Liver (tissue), 8 donors: ENCODE measurements at regions not wholly inside any gene's neighbourhood (a gene's known extent, or its start where the extent isn't known, plus 50 kb on each side); places are given as distances from the start of the nearest gene placed in this dataset.

Source experiments
- DNase-seq: peaks from one replicate; pipeline ENCODE4 v3.0.0-alpha.2; 2017; ENCODE audit warnings: low spot score
- H3K27ac ChIP-seq, 2 donors: one replicate each; pipeline ENCODE4 v1.7.0; 2013; ENCODE audit warnings: inconsistent platforms in 2 of 2, low read length in 2 of 2, control low read depth in 1 of 2, low read depth in 1 of 2, mild to moderate bottlenecking in 1 of 2
- H3K27me3 ChIP-seq, 4 donors: one replicate each; pipeline versions ENCODE4 v1.6.1 to v1.7.0; 2013; ENCODE audit warnings: low read length in 3 of 4, inconsistent platforms in 1 of 4, mild to moderate bottlenecking in 1 of 4, moderate library complexity in 1 of 4; ENCODE audit not compliant: control insufficient read depth in 4 of 4, insufficient read depth in 4 of 4
- H3K36me3 ChIP-seq, 4 donors: one replicate each; pipeline versions ENCODE4 v1.6.1 to v1.7.0; 2013; ENCODE audit warnings: low read length in 3 of 4, mild to moderate bottlenecking in 3 of 4, low read depth in 1 of 4, moderate library complexity in 1 of 4; ENCODE audit not compliant: control insufficient read depth in 4 of 4, insufficient read depth in 3 of 4
- H3K4me1 ChIP-seq, 4 donors: one replicate each; pipeline versions ENCODE4 v1.6.1 to v1.7.0; 2013; ENCODE audit warnings: low read length in 3 of 4, mild to moderate bottlenecking in 3 of 4, moderate library complexity in 1 of 4; ENCODE audit not compliant: control insufficient read depth in 4 of 4, insufficient read depth in 4 of 4
- H3K4me3 ChIP-seq, 3 donors: one replicate each; pipeline versions ENCODE4 v1.6.1 to v1.7.0; 2013; ENCODE audit warnings: low read length in 3 of 3, control low read depth in 1 of 3, low read depth in 1 of 3, mild to moderate bottlenecking in 1 of 3
- H3K9ac ChIP-seq, 2 donors: one replicate each; pipeline ENCODE4 v1.7.0; 2013; ENCODE audit warnings: low read length in 2 of 2, mild to moderate bottlenecking in 2 of 2, moderate library complexity in 2 of 2, control low read depth in 1 of 2, low read depth in 1 of 2
- H3K9me3 ChIP-seq, 4 donors: one replicate each; pipeline versions ENCODE4 v1.6.1 to v1.7.0; 2013; ENCODE audit warnings: low read length in 3 of 4; ENCODE audit not compliant: control insufficient read depth in 4 of 4
- EGR1 ChIP-seq, 2 donors: IDR thresholded peaks; 2 replicates each; pipeline ENCODE4 v1.6.1; 2016 to 2018; ENCODE audit warnings: antibody characterized with exemption in 2 of 2, low read depth in 2 of 2
- FOXA1 ChIP-seq: IDR thresholded peaks from 2 replicates; pipeline ENCODE4 v1.6.1; 2016; ENCODE audit warnings: antibody characterized with exemption
- FOXA2 ChIP-seq: IDR thresholded peaks from 2 replicates; pipeline ENCODE4 v1.6.1; 2016; ENCODE audit warnings: antibody characterized with exemption
- GABPA ChIP-seq, 2 donors: IDR thresholded peaks in 1 of 2; conservative IDR thresholded peaks in 1 of 2; 2 replicates each; pipeline ENCODE4 v1.6.1; 2016; ENCODE audit warnings: antibody characterized with exemption in 2 of 2, mild to moderate bottlenecking in 1 of 2, moderate library complexity in 1 of 2
- HNF4A ChIP-seq, 2 donors: conservative IDR thresholded peaks; 2 replicates each; pipeline ENCODE4 v1.6.1; 2016; ENCODE audit warnings: antibody characterized with exemption in 2 of 2, mild to moderate bottlenecking in 2 of 2
- HNF4G ChIP-seq: IDR thresholded peaks from 2 replicates; pipeline ENCODE4 v1.6.1; 2016; ENCODE audit warnings: antibody characterized with exemption
- JUND ChIP-seq, 2 donors: IDR thresholded peaks; 2 replicates each; pipeline ENCODE4 v1.6.1; 2016; ENCODE audit warnings: antibody characterized with exemption in 2 of 2
- NR2F2 ChIP-seq: IDR thresholded peaks from 2 replicates; pipeline ENCODE4 v1.6.1; 2016; ENCODE audit warnings: antibody characterized with exemption
- RAD21 ChIP-seq, 2 donors: IDR thresholded peaks; 2 replicates each; pipeline ENCODE4 v1.6.1; 2016; ENCODE audit warnings: antibody characterized with exemption in 2 of 2, mild to moderate bottlenecking in 2 of 2
- RXRA ChIP-seq, 2 donors: IDR thresholded peaks; 2 replicates each; pipeline ENCODE4 v1.6.1; 2017 to 2018; ENCODE audit warnings: antibody characterized with exemption in 2 of 2, mild to moderate bottlenecking in 1 of 2
- SP1 ChIP-seq: IDR thresholded peaks from 2 replicates; pipeline ENCODE4 v1.6.1; 2018; ENCODE audit warnings: antibody characterized with exemption, mild to moderate bottlenecking
- TAF1 ChIP-seq: conservative IDR thresholded peaks from 2 replicates; pipeline ENCODE4 v1.6.1; 2016; ENCODE audit warnings: antibody characterized with exemption, mild to moderate bottlenecking
- YY1 ChIP-seq: IDR thresholded peaks from 2 replicates; pipeline ENCODE4 v1.6.1; 2016; ENCODE audit warnings: antibody characterized with exemption, mild to moderate bottlenecking
- WGBS: extraction: QIAGEN DNeasy Blood & Tissue Kit; methylation state at CpG from one replicate; pipeline ENCODE4 v1.1.7; 2013; 5-methylcytosine and 5-hydroxymethylcytosine counted together
- TF ChIP-seq, protein P1 (sequence below): IDR thresholded peaks from 2 replicates; pipeline ENCODE4 v1.6.1; 2016; ENCODE audit warnings: antibody characterized with exemption
- TF ChIP-seq, protein P2 (sequence below): IDR thresholded peaks from 2 replicates; pipeline ENCODE4 v1.6.1; 2016; ENCODE audit warnings: antibody characterized with exemption
- TF ChIP-seq, protein P3 (sequence below): fragments of 150-350 bp; IDR thresholded peaks from 2 replicates; pipeline ENCODE4 v1.5.1; 2017; ENCODE audit warnings: improper control_type of control experiment, low read depth, low read length; ENCODE audit not compliant: missing input control
- TF ChIP-seq, protein P4 (sequence below): IDR thresholded peaks from 2 replicates; pipeline ENCODE4 v1.6.1; 2016; ENCODE audit warnings: antibody characterized with exemption, mild to moderate bottlenecking
- TF ChIP-seq, protein P5 (sequence below): IDR thresholded peaks from 2 replicates; pipeline ENCODE4 v1.6.1; 2016; ENCODE audit warnings: antibody characterized with exemption
- donor health status: healthy.
- donor health status: healthy.
- donor health status: healthy.
- donor health status: healthy.
- donor health status: healthy.

DNA sequence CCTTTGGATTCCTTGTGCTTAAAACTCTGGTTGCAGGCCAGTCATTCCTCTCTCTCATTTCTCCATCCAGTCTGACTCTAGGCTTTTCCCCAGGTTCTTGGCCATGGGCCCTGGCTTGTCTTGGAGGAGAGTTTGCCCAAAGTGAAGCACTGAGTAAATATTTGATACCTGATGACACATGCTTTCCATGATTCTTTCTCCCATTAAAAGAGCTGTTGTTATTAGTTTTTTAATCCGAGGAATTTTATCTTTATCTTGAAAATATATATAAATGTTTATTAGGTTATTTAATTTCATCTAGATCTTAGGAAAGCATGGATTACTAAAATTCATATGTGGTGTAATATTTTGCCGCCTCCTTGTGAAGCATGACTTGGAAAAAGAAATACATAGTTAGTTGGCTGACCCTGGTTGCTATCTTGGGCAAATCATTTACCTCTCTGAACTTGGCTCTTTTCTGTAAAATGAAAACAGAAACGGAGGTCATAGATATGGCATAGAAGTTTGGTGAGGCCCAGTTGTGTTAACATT is 650.1 kb downstream of the SLC4A3 start (continued):
- TF ChIP-seq, protein P1, sequence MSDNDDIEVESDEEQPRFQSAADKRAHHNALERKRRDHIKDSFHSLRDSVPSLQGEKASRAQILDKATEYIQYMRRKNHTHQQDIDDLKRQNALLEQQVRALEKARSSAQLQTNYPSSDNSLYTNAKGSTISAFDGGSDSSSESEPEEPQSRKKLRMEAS: no peak
- TF ChIP-seq FOXA1 (no peak), EGR1 (IDR thresholded peaks at IDR 0.05; ENCODE audit: low read depth in 2 of 2) (peak in 1 of 2 donors; percentile 70), RXRA (IDR thresholded peaks at IDR 0.05) (peak; percentile 14 to 75), SP1 (peak; percentile 44), HNF4A (conservative IDR thresholded peaks at IDR 0.05) (peak in 1 of 2 donors; percentile 61), RAD21 (IDR thresholded peaks at IDR 0.05) (peak in 1 of 2 donors; percentile 31), JUND (IDR thresholded peaks at IDR 0.05) (peak; percentile 95 to 99), NR2F2 (no peak)
- TF ChIP-seq, protein P2, sequence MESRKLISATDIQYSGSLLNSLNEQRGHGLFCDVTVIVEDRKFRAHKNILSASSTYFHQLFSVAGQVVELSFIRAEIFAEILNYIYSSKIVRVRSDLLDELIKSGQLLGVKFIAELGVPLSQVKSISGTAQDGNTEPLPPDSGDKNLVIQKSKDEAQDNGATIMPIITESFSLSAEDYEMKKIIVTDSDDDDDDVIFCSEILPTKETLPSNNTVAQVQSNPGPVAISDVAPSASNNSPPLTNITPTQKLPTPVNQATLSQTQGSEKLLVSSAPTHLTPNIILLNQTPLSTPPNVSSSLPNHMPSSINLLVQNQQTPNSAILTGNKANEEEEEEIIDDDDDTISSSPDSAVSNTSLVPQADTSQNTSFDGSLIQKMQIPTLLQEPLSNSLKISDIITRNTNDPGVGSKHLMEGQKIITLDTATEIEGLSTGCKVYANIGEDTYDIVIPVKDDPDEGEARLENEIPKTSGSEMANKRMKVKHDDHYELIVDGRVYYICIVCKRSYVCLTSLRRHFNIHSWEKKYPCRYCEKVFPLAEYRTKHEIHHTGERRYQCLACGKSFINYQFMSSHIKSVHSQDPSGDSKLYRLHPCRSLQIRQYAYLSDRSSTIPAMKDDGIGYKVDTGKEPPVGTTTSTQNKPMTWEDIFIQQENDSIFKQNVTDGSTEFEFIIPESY: no peak

DNA sequence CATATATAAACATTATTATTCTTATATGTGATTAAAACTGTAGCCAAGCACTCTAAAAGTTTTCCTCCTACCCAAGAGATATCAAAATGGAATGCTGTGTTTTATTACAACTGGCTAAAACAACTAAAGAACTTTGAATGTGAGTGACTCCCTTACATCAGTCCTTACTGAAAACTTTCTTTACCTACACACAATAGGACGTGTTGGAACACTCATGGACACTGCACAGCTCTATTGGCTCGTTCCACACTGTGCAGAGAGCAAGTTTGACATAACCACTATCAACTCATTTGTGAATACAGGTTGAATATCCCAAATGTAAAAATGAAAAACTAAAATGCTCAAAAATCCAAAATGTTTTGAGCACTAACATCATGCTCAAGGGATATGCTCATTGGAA is 650.6 kb downstream of the SLC4A3 start:
- H3K27ac ChIP-seq: peak overlapping the region; percentile 43 to 59
- no peaks in the 10 kb centered on the region for H3K9me3 ChIP-seq
- no peaks in the 10 kb centered on the region for H3K36me3 ChIP-seq
- no peak for TF ChIP-seq TAF1
- TF ChIP-seq JUND (IDR thresholded peaks at IDR 0.05): no peak
- TF ChIP-seq, protein P3, sequence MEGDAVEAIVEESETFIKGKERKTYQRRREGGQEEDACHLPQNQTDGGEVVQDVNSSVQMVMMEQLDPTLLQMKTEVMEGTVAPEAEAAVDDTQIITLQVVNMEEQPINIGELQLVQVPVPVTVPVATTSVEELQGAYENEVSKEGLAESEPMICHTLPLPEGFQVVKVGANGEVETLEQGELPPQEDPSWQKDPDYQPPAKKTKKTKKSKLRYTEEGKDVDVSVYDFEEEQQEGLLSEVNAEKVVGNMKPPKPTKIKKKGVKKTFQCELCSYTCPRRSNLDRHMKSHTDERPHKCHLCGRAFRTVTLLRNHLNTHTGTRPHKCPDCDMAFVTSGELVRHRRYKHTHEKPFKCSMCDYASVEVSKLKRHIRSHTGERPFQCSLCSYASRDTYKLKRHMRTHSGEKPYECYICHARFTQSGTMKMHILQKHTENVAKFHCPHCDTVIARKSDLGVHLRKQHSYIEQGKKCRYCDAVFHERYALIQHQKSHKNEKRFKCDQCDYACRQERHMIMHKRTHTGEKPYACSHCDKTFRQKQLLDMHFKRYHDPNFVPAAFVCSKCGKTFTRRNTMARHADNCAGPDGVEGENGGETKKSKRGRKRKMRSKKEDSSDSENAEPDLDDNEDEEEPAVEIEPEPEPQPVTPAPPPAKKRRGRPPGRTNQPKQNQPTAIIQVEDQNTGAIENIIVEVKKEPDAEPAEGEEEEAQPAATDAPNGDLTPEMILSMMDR: no peak
- TF ChIP-seq, protein P1: no peak
- no peak for TF ChIP-seq NR2F2
- no peak for TF ChIP-seq HNF4A (conservative IDR thresholded peaks at IDR 0.05)
- TF ChIP-seq, protein P2: no peak
- TF ChIP-seq, protein P4, sequence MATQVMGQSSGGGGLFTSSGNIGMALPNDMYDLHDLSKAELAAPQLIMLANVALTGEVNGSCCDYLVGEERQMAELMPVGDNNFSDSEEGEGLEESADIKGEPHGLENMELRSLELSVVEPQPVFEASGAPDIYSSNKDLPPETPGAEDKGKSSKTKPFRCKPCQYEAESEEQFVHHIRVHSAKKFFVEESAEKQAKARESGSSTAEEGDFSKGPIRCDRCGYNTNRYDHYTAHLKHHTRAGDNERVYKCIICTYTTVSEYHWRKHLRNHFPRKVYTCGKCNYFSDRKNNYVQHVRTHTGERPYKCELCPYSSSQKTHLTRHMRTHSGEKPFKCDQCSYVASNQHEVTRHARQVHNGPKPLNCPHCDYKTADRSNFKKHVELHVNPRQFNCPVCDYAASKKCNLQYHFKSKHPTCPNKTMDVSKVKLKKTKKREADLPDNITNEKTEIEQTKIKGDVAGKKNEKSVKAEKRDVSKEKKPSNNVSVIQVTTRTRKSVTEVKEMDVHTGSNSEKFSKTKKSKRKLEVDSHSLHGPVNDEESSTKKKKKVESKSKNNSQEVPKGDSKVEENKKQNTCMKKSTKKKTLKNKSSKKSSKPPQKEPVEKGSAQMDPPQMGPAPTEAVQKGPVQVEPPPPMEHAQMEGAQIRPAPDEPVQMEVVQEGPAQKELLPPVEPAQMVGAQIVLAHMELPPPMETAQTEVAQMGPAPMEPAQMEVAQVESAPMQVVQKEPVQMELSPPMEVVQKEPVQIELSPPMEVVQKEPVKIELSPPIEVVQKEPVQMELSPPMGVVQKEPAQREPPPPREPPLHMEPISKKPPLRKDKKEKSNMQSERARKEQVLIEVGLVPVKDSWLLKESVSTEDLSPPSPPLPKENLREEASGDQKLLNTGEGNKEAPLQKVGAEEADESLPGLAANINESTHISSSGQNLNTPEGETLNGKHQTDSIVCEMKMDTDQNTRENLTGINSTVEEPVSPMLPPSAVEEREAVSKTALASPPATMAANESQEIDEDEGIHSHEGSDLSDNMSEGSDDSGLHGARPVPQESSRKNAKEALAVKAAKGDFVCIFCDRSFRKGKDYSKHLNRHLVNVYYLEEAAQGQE: no peak
- no peak for TF ChIP-seq RAD21 (IDR thresholded peaks at IDR 0.05)
- TF ChIP-seq FOXA1: no peak
- no peak for TF ChIP-seq HNF4G
- TF ChIP-seq, protein P5, sequence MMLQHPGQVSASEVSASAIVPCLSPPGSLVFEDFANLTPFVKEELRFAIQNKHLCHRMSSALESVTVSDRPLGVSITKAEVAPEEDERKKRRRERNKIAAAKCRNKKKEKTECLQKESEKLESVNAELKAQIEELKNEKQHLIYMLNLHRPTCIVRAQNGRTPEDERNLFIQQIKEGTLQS: no peak
- TF ChIP-seq RXRA (IDR thresholded peaks at IDR 0.05): no peak
- TF ChIP-seq SP1: no peak
- TF ChIP-seq YY1: no peak
- TF ChIP-seq FOXA2: no peak
- no peak for TF ChIP-seq GABPA (IDR thresholded peaks at IDR 0.05 in 1 of 2, conservative IDR thresholded peaks at IDR 0.05 in 1 of 2)
- TF ChIP-seq EGR1 (IDR thresholded peaks at IDR 0.05; ENCODE audit: low read depth in 2 of 2): no peak
- WGBS: 26% methylated on average over 2 of the region's 2 CpGs
- H3K4me1 ChIP-seq: peaks cover 4 to 15% (median 9%) of the 10 kb centered on the region in 4 donors
- no peaks in the 10 kb centered on the region for H3K27me3 ChIP-seq
- no peak overlapping the region for H3K9ac ChIP-seq
- no peak for DNase-seq
- H3K4me3 ChIP-seq: no peak overlapping the region
